HG03521 (cell line): ENCODE measurements at regions not wholly inside any gene's neighbourhood (a gene's known extent, or its start where the extent isn't known, plus 50 kb on each side); places are given as distances from the start of the nearest gene placed in this dataset.
"Not testable (repeated sequence)": the region's sequence is repeated elsewhere in the genome, so short reads cannot be mapped to it uniquely, and the experiment has no call there.

Experiments used
- ATAC-seq: cut with Tn5 transposase; IDR thresholded peaks from one replicate; pipeline ENCODE4 v1.9.1; 2021; ENCODE audit warnings: mild to moderate bottlenecking, moderate library complexity; ENCODE audit not compliant: unreplicated experiment

DNA sequence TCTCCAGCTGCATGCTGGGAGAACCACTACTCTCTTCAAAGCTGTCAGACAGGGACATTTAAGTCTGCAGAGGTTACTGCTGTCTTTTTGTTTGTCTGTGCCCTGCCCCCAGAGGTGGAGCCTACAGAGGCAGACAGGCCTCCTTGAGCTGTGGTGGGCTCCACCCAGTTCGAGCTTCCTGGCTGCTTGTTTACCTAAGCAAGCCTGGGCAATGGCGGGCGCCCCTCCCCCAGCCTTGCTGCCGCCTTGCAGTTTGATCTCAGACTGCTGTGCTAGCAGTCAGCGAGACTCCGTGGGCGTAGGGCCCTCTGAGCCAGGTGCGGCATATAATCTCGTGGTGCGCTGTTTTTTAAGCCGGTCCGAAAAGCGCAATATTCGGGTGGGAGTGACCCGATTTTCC is 215.0 kb downstream of the STIM2 start:
- ATAC-seq, result not testable (repeated sequence)

DNA sequence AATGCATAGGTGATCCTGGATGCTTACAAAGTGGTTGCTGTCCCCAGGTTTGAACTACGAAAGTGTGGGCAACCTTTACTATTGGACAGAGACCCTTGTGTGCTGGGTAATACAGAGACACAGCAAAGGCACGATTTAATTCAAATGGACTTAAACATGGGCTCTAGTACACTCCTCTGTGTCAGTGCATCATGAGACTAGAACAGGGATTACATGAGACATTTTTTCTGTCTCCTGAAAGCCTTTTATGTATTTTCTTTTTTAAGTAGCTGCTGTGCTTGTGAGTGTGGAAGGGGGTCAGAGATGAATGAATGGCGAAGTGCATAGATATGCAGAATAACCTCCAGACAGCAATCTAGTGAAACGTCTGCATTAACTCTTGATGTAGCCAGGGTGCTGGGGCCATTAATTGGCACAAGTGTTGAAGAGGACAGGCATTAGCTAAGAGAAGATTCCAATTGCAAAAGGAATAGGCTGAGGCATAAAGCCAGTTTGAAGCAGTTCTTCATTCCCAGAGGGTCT is 218.4 kb downstream of the STIM2 start:
- no peak for ATAC-seq

DNA sequence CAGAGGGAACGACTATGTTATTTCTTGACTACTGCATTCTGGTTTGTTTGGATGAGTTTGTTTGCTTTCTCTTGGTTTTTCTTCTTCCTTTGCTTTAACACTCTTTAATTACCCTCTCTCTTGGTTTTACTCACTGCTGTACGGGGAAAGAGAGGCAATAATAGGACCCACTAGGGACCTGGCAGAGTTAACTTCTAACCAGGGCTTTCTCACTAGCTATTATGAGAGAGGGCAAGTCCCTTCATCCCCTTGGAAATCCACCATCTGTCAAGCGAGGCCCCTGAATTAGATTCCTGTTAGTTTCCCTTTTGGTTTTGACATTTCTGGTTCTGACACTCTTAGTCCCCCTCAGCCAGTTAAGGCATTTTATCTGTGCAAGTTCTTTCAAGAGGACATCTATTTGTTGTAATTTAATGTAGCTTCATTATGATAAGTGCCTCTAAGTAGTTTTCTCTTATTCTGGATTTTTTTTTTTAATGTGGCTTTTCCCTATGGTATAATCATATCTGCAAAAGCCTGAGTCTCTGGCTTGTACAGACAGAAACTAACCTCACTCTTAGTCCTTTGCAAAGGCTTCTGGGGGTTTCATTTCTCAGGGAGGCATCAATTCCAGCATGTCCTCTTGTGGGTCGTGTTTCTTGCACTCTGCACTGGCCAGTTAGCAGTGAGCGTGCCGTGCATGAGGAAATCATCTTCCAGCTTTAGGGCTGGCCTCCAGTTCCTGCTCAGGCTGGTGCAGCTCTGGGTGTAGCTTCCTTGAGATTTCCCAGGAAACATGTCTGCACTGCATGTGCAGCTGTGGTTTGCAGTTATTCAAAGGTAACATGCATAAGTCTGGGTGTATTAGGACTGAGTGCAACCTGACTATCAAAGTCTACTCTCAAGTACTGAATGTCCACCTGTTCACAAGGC is 221.3 kb downstream of the STIM2 start:
- no peak for ATAC-seq

DNA sequence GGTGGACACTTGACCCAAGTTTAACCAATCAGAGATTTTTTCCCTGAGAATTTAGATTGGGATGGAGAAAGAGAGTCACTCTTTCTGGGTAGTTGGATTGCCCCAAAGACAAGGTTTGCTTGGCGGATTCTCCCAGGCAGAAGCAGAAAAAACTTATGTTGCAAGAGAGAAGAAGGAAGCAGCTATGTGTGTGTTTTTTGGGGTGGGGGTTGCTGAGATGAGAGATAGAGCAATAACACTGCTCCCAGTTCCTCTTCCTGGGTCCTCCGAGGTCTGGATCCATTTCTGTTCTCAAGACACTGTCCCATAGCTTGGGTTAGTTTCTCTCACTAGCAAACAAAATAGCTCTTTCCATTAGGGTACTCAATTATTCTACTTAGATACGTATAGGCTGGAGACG is 222.1 kb downstream of the STIM2 start:
- no peak for ATAC-seq

DNA sequence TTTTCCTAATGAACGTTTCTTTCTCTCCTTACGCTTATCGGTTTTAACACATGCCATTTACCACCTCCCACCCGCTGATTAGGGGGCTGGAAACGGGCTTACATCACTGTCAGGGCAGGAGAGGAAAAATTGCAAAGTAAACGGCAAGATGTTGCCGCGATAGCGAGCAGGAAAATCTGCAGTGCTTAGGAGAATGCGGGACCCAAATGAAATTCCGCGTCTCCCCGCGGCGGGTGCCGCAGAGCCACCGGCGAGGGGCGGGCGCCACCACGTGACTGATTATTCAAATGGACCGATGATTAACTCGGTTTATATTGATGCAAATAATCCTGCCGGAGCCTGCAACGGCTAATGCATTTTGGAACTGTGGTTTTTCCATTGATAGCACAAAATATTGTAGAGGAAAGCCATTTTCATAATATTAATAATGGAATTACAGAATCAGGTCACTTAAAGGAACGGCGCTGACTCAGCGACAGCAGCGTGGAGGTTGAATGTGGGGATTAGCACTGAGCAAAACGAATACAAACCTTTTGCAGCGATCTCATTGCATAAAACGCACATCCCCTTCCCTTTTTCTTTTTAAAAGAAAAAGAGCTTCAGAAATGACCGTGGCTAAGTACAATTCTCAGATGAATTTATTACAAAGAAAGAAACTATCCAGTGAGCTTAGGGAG is 224.2 kb downstream of the STIM2 start:
- ATAC-seq, result no peak

DNA sequence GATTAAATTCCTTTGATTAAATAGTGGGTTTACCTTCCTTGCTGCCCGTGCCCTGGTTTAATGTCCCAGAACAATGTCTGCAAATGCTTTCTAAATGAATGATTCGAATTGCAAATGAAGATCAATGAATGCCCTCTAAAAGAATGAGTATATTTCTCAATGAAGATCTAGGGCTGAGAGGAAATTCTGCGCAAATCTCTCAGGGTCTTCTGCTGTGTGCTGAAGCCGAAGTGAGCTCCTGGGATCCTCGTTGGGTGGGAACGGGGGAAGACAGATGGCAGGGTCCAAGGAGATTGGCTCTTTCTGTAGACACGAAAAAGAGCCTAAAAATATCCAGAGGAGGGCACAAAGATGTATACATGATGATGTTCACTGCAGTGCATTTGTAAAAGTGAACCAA is 224.8 kb downstream of the STIM2 start:
- no peak for ATAC-seq

DNA sequence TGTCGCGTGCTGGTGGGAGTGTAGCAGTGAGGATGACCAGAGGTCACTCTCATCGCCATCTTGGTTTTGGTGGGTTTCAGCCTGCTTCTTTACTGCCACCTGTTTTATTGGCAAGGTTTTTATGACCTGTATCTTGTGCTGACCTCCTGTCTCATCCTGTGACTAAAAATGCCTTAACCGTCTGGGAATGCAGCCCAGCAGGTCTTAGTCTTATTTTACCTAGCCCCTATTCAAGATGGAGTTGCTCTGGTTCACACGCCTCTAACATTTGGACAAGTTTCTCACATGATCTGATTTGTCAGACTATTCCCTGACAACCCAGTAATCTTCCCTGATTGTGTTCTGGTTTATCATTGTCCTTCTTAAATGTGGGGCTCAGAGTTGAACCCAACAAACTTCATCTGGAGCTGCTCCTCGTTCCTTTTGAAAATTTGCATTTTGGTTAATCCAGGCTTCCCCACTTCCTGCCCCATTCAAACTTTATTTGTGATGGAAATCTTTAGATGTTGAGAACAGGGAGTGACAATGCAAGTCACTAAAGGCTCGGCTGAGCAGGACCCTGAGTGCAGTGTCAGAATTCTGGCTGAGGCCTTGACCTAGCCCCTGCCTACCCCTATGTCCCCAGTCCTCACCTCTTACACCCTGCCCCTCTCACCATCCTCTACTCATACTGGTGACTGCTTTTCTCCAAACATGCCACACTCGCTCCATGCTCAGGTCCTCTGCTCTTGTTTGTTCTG is 226.8 kb downstream of the STIM2 start:
- ATAC-seq, result no peak

DNA sequence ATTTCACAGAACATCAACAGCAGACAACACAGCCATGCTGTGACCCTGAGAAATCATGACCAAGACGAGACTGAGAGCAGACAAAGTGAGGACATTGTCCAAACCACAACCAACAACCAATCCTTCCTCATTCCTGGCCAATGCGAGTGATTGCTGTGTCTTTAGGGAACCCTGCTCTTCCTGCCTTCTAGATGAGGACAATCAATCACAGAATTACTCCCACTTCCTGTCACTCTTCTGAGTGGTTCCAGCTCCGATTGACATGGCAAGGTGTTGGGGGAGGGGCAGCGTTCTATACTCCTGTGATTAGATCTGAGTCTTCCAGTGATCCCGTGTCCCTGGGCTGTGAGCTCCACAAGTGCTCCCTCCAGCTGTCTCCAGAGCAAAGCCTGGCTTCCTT is 227.8 kb downstream of the STIM2 start:
- no peak for ATAC-seq

DNA sequence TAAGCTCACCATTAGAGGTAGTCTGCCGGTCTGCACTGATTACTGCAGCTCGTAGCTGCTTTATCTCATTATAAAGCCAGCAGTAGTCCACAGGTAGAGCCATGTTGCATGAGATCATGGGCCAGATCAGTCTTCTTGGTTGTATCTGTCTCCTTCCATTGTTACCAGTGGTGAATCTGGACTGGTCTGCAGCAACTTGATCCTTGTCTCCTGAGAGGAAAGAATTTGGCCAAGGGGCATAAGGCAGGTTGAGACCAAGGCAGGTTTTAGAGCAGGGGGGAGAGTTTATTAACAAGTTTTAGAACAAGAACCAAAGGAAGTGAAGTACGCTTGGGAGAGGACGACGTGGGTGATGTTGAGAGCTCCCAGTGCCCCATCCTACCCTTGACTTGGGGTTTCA is 228.5 kb downstream of the STIM2 start:
- ATAC-seq, result no peak

DNA sequence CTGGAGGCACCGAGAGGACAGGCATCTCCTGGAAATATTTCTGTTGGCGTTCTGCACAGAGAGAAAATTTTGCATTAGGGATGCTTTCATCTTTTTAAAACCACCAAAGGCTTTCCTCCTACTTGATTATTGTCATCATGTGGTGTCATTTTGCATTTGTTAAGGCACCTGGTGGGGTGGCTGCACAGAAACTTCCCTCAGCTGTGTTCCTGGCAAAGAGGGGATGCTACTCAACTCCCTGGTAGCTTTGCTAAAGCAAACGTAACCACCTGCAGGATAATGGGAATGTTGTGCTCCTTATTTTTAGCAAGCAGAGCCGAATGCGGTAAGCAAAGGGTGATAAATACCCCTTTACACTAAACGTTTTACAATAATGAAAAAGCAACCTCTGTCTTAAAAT is 229.8 kb downstream of the STIM2 start:
- no peak for ATAC-seq

DNA sequence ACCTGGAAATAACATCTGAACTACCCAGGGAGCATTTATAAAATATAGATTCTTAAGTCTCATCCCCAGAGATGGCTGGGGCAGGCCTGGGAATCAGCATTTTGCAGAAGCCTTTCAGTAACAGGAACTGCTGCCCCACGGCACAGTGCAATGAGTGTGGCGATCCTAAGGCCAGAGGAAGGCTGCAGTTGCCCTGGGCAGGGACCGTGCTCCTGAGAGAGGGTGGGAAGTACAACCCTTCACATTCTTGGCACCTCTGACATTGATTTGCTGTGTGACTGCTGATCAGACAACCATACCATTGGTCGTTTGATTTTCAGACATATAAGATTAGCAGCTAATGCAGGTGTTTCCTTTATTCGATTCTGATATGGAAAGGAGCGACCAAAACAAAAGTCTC is 233.6 kb downstream of the STIM2 start:
- ATAC-seq, result no peak

DNA sequence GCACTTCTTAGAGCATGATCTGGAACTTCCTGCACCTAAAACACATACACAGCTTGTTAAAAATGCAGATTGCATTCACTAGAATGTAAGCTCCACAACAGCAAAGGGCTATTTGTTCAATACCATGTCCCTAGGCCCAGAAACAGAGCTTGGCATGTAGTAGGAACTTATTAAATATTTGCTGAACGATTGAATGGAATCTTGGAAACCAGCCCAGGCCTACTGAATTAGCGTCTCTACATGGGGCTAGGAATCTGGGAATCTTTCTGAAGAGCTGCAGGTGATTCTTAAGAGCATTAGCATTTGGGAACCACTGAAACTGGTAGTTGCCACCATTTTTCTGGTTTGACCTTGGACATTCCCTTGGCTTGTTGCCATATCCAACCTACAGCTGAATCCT is 234.1 kb downstream of the STIM2 start:
- ATAC-seq, result no peak

DNA sequence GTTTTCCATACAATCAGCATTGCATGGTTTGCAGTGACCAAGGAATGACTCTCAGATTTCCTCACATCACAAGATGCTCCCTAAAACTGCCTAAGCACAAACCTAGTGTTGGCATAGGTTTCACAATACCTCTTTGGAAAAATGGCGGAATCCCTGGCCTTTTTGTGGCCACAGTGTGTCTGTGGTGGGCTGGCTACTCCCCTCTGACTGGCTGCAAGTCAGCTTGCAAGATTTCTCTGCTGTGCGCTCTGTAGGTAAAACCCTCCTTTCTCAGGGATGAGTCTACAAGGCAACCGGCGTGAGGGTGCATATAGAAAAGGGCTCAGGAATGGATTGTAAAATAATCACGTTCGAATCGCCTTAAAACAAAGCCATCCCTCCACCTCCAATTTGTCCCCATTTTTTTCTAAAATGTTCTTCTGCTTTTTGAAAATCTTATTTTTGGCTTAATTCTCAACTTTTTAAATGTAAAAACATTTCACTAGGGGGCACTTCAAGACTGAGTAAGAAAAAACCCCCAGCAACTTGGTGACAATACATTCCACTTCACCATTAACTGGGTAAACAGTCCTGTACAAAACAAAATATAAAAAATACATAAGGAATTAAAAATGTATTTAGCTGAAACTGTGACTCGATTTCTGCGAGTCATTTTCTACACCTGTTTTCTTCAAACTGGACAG is 235.6 kb downstream of the STIM2 start:
- ATAC-seq, result no peak

DNA sequence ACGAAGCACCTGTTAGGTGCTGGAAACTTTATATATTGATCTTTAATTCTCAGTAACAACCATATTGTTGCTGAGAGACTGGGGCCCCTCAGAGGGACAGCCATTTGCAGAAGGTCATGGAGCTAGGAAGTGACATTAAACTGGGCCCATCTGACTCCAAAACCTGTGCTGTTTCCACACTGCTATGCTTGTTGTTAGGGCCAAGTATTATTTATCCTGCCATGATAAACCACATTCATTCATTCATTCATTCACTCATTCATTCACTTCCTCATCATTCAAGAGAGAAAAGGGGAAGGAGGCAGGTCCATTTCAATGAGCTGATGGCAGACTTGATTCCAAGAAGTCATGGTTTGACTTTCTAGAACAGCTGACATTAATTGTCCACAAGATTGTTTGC is 237.4 kb downstream of the STIM2 start:
- ATAC-seq, result no peak

DNA sequence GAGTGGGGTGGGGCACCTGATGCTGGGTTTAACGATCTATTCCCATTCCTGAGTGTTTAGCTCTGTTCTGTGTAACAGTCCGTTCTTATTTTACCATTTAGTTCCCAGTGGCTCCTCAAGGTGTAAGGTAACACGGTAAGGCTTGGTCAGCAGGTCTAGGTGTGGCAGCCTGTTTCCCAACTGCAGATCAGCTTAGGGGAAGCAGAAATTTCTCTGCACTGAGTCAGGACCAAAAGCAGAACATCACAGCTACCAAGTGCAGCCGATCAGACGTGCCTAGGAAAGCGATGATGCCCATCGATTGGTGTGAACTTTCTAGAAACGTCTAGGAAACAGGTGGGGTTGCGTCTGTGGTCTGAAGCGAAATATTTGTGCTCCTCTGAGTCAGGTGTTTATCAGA is 240.1 kb downstream of the STIM2 start:
- no peak for ATAC-seq

DNA sequence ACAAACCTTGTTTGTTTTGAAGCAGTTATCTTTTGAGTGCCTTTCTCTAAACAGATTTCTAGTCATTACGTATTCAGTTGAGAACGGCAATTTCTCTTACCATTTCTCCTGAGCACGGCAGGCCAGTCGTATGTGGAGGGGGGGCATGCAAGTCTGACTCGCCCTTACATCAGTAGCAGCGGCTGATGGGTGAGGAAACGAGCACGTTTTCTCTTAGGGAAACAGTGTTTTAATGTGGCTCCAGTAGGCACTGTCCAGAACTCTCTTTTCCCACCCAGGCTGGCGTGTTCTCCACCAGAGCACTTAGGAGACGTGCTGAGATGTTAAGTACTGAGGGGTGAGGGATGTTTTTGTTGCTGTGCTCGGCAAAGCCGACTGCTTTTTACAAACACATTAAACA is 240.5 kb downstream of the STIM2 start:
- no peak for ATAC-seq

DNA sequence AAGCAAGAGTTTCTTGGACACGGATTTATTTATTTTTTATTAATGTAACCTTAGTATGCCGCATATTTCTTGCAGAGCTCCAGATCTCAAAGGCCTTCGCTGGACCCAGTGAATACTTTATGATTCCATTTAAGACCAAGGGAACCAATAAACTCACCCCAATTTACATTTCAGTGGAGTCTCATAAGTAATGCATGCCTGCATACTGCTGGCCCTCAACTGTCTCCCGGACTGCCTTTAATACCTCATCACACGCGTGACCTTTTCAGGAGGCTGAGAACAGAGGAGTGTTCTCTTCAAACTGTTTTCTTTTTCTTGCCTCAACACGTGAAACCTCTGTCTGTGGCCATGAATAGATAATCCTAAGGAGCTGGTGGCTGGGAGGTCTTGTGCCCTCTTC is 240.9 kb downstream of the STIM2 start:
- ATAC-seq, result no peak

DNA sequence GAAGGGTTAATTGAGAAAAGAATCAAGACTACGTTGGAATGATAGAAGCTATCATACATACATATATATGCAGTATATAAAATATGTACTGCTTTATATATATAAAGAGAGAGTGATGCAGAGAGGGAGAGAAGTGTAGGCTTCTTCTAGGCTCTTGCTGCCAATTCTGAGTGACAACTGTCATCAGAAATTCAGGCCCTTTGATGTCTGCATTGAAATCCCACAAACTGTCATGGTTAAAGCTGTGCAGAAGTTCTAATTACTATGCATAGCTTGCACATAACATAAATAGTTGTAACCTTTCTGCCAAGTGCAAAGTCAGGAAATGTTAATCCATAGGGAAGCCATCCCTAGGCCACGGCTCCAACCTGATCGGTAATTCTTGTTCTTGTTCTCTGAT is 251.0 kb downstream of the STIM2 start:
- ATAC-seq, result no peak

DNA sequence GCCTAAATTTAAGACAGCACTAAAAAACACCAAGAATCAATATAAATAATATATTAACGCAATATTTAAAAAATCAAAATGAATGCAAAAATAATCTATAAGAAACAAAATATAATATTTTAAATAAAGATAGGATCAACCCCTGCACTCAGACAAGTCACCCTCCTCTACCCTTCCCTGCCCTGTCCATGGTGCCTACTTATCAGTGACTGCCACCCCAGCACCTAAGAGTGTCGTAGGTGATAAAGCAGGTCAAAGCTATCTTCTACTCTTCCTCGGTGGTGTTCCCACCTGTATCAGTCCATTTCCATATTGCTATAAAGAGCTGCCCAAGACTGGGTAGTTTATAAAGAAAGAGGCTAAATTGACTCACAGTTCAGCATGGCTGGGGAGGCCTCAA is 251.9 kb downstream of the STIM2 start:
- ATAC-seq, result no peak

DNA sequence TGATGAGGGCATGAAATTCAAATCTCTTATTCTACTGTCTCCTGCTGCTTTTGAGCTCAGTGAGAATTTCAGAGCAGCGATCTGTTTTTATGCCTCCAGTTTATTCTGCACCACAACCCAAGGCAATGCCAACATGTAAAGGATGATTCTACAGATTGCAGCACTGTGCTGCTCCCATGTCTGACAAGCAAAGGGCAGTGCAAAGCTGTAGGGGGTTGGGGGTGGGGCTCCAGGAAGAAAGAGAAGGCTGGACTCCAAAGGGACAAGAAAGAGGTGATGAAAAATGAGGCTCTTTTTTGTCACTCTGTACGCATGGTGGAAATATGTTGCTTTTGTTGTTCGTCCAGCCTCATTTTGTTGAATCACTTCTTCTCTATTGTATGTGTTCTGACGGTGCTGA is 254.6 kb downstream of the STIM2 start:
- ATAC-seq, result no peak

DNA sequence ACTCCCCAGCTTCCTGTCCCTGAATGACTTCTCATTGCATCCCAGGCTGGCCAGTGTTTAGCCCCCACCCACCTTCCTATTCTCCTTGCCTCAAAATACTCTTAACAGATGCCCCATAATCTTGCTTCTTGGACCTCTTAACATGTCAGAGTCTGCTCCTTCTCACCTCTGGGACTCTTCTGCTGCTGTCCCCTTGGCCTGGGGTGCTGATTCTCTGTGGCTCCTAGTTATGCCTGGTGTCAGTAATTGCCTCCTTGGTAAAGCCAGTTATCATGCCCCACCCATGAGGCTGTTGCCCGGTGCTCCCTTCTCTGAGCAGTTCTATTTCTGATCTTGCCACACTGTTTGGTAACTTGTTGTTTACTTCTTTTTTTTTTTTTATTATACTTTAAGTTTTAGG is 256.8 kb downstream of the STIM2 start:
- no peak for ATAC-seq
